ENCODE measurements at regions not wholly inside any gene's neighbourhood (a gene's known extent, or its start where the extent isn't known, plus 50 kb on each side); places are given as distances from the start of the nearest gene placed in this dataset.

DNA sequence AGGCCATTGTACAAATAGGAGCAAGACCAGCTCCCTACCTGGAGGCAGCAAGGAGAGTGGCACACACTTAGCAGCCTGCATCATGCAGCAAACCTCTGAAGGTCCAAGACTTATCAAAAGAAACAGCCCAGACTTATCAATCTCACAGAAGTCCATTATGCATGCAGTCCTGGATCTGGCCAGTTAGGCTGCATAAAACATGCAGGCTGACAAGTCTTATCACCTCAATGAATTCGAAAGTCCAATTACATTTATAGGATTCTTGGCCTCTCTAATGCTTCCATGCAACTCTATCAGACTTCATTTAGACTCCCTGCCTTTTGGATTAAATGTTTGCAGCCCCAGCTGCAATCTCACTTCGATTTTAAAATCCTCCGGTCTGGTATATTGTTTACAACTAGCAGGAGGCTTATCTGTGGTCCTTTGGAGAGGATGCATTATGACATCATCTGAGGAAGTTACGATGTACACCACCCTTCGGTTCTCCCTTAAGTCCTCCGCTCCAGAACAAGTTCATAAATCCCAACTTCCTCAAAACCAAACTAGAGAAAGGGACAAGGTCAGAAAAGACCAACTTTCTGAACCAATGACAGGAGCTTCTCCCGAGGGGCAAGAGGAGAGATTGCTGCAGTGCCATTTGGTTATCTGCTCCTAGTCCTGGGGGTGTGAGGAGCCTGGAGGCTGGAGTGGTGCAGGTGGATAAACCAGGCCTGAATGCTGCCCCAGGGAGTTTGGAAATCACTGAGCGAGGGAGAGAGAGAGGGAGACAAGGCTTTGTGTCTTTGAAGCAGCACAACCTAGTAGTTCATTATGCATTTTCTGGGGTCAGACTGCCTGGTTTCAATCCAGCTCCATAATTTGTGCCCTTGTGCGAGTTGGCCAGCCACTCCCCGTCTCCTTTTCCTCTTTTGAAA lies 313.9 kb downstream of the TLE1 start:
- H3K27ac ChIP-seq = no peak overlapping the region
- no peaks in the 10 kb centered on the region for H3K27me3 ChIP-seq
- intact Hi-C loops (cut with DNase I) = no loop called here
- no peak for DNase-seq (ENCODE audit: extremely low spot score in 2 of 2)
- TF ChIP-seq POLR2AphosphoS5 (IDR thresholded peaks at IDR 0.05; ENCODE audit: insufficient read depth in 1 of 2, low read depth in 1 of 2) (no peak), POLR2A (IDR thresholded peaks at IDR 0.05) (no peak)
- TF ChIP-seq, protein P1, sequence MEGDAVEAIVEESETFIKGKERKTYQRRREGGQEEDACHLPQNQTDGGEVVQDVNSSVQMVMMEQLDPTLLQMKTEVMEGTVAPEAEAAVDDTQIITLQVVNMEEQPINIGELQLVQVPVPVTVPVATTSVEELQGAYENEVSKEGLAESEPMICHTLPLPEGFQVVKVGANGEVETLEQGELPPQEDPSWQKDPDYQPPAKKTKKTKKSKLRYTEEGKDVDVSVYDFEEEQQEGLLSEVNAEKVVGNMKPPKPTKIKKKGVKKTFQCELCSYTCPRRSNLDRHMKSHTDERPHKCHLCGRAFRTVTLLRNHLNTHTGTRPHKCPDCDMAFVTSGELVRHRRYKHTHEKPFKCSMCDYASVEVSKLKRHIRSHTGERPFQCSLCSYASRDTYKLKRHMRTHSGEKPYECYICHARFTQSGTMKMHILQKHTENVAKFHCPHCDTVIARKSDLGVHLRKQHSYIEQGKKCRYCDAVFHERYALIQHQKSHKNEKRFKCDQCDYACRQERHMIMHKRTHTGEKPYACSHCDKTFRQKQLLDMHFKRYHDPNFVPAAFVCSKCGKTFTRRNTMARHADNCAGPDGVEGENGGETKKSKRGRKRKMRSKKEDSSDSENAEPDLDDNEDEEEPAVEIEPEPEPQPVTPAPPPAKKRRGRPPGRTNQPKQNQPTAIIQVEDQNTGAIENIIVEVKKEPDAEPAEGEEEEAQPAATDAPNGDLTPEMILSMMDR (IDR thresholded peaks at IDR 0.05) = no peak
- no peaks in the 10 kb centered on the region for H3K36me3 ChIP-seq
- H3K9me3 ChIP-seq = no peaks in the 10 kb centered on the region
- H3K4me3 ChIP-seq = no peak overlapping the region
- H3K4me1 ChIP-seq = no peaks in the 10 kb centered on the region

DNA sequence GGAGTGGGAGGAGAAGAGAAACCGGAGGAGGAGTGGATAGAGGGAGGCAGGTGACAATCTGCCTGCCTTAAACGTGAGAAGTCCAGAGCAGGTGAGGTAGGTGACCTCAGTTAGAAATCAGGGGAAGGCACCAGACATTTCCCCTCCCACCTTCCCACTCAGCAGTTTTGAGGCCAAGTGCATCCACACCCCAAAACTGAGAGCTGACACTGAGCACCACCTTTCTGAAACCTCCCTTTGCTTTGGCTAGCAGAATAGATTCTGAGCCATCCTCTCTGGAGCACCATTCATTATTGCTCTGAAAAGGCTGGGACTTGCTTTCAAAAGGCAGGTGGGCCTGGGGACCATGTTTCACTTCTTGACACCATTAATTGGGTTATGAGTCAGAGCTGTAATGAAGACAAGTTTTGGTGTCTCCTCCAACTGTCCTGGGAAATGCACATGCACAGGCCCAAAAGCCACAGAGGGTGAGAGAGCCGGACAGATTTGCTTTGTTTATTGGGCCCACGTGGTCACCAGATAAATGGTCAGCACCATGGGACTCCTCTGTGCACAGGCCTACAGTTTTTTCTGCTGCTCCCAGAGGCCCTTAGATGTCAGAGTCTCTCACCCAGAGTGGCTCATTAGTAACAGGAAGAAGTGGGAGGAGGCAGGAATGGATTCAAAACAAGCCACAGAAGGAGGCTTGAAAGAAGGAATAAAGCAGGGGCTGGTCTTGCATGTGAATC lies 314.7 kb downstream of the TLE1 start:
- TF ChIP-seq, protein P1 (IDR thresholded peaks at IDR 0.05) = no peak
- TF ChIP-seq POLR2A (IDR thresholded peaks at IDR 0.05) (no peak), POLR2AphosphoS5 (IDR thresholded peaks at IDR 0.05; ENCODE audit: insufficient read depth in 1 of 2, low read depth in 1 of 2) (no peak)
- Histone ChIP-seq H3K4me1 (no peaks in the 10 kb centered on the region), H3K27me3 (no peaks in the 10 kb centered on the region), H3K9me3 (no peaks in the 10 kb centered on the region), H3K36me3 (no peaks in the 10 kb centered on the region), H3K27ac (no peak overlapping the region), H3K4me3 (no peak overlapping the region)
- intact Hi-C loops (cut with DNase I) = no loop called here
- DNase-seq (ENCODE audit: extremely low spot score in 2 of 2) = no peak

DNA sequence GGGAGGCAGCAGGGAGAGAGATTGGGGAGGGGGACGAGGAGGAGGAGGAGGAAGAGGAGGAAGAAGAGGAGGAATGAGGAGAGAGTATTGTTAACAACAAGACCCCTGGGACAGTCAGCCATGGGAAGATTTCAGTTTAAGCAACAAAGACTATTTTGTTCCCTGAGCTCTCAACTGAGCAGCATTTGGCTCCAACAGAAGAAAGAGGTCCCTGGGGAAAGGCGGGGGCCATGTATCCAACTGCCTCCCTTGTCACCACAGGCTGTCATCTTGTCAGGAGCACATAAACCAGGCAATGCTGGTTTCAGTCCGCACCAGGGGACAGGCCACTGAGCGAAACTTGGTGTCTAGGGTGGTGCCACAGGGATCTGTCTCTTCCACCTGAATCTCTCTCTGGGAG lies 316.1 kb downstream of the TLE1 start:
- no peak overlapping the region for H3K27ac ChIP-seq
- no peaks in the 10 kb centered on the region for H3K4me1 ChIP-seq
- intact Hi-C loops (cut with DNase I) = no loop called here
- H3K36me3 ChIP-seq = no peaks in the 10 kb centered on the region
- TF ChIP-seq POLR2A (IDR thresholded peaks at IDR 0.05) = no peak
- no peaks in the 10 kb centered on the region for H3K27me3 ChIP-seq
- H3K4me3 ChIP-seq = no peak overlapping the region
- no peaks in the 10 kb centered on the region for H3K9me3 ChIP-seq
- DNase-seq (ENCODE audit: extremely low spot score in 2 of 2) = no peak

GRCh38 chr9:81372628-81373191 lies 316.6 kb downstream of the TLE1 start:
- H3K9me3 ChIP-seq = no peaks in the 10 kb centered on the region
- no peaks in the 10 kb centered on the region for H3K36me3 ChIP-seq
- TF ChIP-seq POLR2AphosphoS5 (IDR thresholded peaks at IDR 0.05; ENCODE audit: insufficient read depth in 1 of 2, low read depth in 1 of 2) (no peak), POLR2A (IDR thresholded peaks at IDR 0.05) (no peak)
- TF ChIP-seq, protein P1 (IDR thresholded peaks at IDR 0.05) = no peak
- H3K4me3 ChIP-seq = no peak overlapping the region
- H3K4me1 ChIP-seq = no peaks in the 10 kb centered on the region
- intact Hi-C loops (cut with DNase I) = no loop called here
- H3K27ac ChIP-seq = peak overlapping the region; percentile 4
- no peak for DNase-seq (ENCODE audit: extremely low spot score in 2 of 2)
- no peaks in the 10 kb centered on the region for H3K27me3 ChIP-seq

DNA sequence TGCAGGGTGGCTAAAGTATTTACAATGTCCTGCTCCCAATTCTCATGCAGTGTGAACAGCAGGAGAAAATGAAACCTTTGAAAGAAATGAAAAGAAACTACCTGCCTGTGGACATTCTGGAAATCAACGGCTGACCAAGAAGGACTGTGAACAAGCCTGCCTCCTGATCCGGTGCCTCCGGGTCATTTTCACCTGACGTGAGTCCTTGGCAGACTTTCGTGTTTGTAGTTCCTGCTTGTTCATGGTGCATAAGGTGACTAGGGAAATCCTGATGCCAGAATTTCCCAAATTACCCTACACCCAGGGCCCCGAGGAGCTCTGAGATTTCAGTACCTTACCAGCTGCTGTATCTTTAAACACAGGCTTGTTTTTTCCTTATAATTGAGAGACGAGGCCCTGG lies 317.5 kb downstream of the TLE1 start:
- DNase-seq (ENCODE audit: extremely low spot score in 2 of 2) = no peak

More for the DNA sequence above, 317.5 kb downstream of the TLE1 start:
- TF ChIP-seq POLR2AphosphoS5 (IDR thresholded peaks at IDR 0.05; ENCODE audit: insufficient read depth in 1 of 2, low read depth in 1 of 2) = no peak
- TF ChIP-seq POLR2A (IDR thresholded peaks at IDR 0.05) = no peak
- TF ChIP-seq, protein P1 (IDR thresholded peaks at IDR 0.05) = no peak
- intact Hi-C loops (cut with DNase I) = no loop called here
- Histone ChIP-seq H3K27me3 (no peaks in the 10 kb centered on the region), H3K4me1 (no peaks in the 10 kb centered on the region), H3K4me3 (no peak overlapping the region), H3K27ac (peak overlapping the region; percentile 4), H3K36me3 (no peaks in the 10 kb centered on the region), H3K9me3 (no peaks in the 10 kb centered on the region)

Data from vagina (tissue), 2 donors.